ENCODE measurements at regions not wholly inside any gene's neighbourhood (a gene's known extent, or its start where the extent isn't known, plus 50 kb on each side); places are given as distances from the start of the nearest gene placed in this dataset.

GRCh38 chr18:60875957-60876507, 457.2 kb upstream of the CDH20 start:
- no peak for TF ChIP-seq CTCF (IDR thresholded peaks at IDR 0.05; ENCODE audit: low read length)
- TF ChIP-seq EZH2 (IDR thresholded peaks at IDR 0.05; ENCODE audit: borderline replicate concordance, low read length): no peak
- H3K36me3 ChIP-seq (ENCODE audit: insufficient read depth, low read length): no peaks in the 10 kb centered on the region
- no peak overlapping the region for H3K9ac ChIP-seq (ENCODE audit: low read length)
- H2AFZ ChIP-seq (ENCODE audit: low read length): no peak overlapping the region
- peaks cover 80% of the 10 kb centered on the region for H3K4me1 ChIP-seq (ENCODE audit: insufficient read depth, low read length, severe bottlenecking)
- H3K4me3 ChIP-seq (ENCODE audit: low read depth, low read length, poor library complexity, severe bottlenecking): no peak overlapping the region
- H3K27me3 ChIP-seq (ENCODE audit: insufficient read depth, low read length): no peaks in the 10 kb centered on the region
- H3K9me2 ChIP-seq (ENCODE audit: low read depth, low read length): no peaks in the 10 kb centered on the region
- no peak overlapping the region for H3K4me2 ChIP-seq (ENCODE audit: low read length)
- H4K20me1 ChIP-seq (ENCODE audit: insufficient read depth, low read length): no peaks in the 10 kb centered on the region
- no peaks in the 10 kb centered on the region for H3K9me3 ChIP-seq (ENCODE audit: low read length)
- peak overlapping the region; percentile 57 for H3K27ac ChIP-seq (ENCODE audit: low read depth, low read length, poor library complexity, severe bottlenecking)
- H3K79me2 ChIP-seq (ENCODE audit: insufficient read depth, low read length): no peaks in the 10 kb centered on the region
- no peaks in the 10 kb centered on the region for H3F3A ChIP-seq (ENCODE audit: insufficient read depth, low read length)

GRCh38 chr18:60880184-60880583, 453.0 kb upstream of the CDH20 start:
- Histone ChIP-seq H3K9me3 (ENCODE audit: low read length) (no peaks in the 10 kb centered on the region), H4K20me1 (ENCODE audit: insufficient read depth, low read length) (no peaks in the 10 kb centered on the region), H3K4me1 (ENCODE audit: insufficient read depth, low read length, severe bottlenecking) (peaks cover 96% of the 10 kb centered on the region), H2AFZ (ENCODE audit: low read length) (no peak overlapping the region), H3K27ac (ENCODE audit: low read depth, low read length, poor library complexity, severe bottlenecking) (peak overlapping the region; percentile 99), H3K4me2 (ENCODE audit: low read length) (peak overlapping the region; percentile 48), H3K36me3 (ENCODE audit: insufficient read depth, low read length) (no peaks in the 10 kb centered on the region), H3F3A (ENCODE audit: insufficient read depth, low read length) (no peaks in the 10 kb centered on the region), H3K9me2 (ENCODE audit: low read depth, low read length) (no peaks in the 10 kb centered on the region), H3K9ac (ENCODE audit: low read length) (peak overlapping the region; percentile 62), H3K4me3 (ENCODE audit: low read depth, low read length, poor library complexity, severe bottlenecking) (peak overlapping the region; percentile 5), H3K79me2 (ENCODE audit: insufficient read depth, low read length) (no peaks in the 10 kb centered on the region), H3K27me3 (ENCODE audit: insufficient read depth, low read length) (no peaks in the 10 kb centered on the region)
- no peak for TF ChIP-seq EZH2 (IDR thresholded peaks at IDR 0.05; ENCODE audit: borderline replicate concordance, low read length)
- TF ChIP-seq CTCF (IDR thresholded peaks at IDR 0.05; ENCODE audit: low read length): no peak

- no peaks in the 10 kb centered on the region for H3K9me3 ChIP-seq (ENCODE audit: low read length)
These were observed 449.6 kb upstream of the CDH20 start for GRCh38 chr18:60883587-60883986.

More at GRCh38 chr18:60883587-60883986, 449.6 kb upstream of the CDH20 start:
- no peak overlapping the region for H3K4me2 ChIP-seq (ENCODE audit: low read length)
- no peak overlapping the region for H2AFZ ChIP-seq (ENCODE audit: low read length)
- H4K20me1 ChIP-seq (ENCODE audit: insufficient read depth, low read length): no peaks in the 10 kb centered on the region
- no peak overlapping the region for H3K4me3 ChIP-seq (ENCODE audit: low read depth, low read length, poor library complexity, severe bottlenecking)
- H3K4me1 ChIP-seq (ENCODE audit: insufficient read depth, low read length, severe bottlenecking): peaks cover 96% of the 10 kb centered on the region
- no peak for TF ChIP-seq EZH2 (IDR thresholded peaks at IDR 0.05; ENCODE audit: borderline replicate concordance, low read length)
- no peak for TF ChIP-seq CTCF (IDR thresholded peaks at IDR 0.05; ENCODE audit: low read length)
- no peaks in the 10 kb centered on the region for H3K9me2 ChIP-seq (ENCODE audit: low read depth, low read length)
- no peaks in the 10 kb centered on the region for H3F3A ChIP-seq (ENCODE audit: insufficient read depth, low read length)
- H3K9ac ChIP-seq (ENCODE audit: low read length): no peak overlapping the region; the same call in 1 of the 2 replicates
- H3K79me2 ChIP-seq (ENCODE audit: insufficient read depth, low read length): no peaks in the 10 kb centered on the region
- H3K36me3 ChIP-seq (ENCODE audit: insufficient read depth, low read length): no peaks in the 10 kb centered on the region
- H3K27ac ChIP-seq (ENCODE audit: low read depth, low read length, poor library complexity, severe bottlenecking): peak overlapping the region; percentile 99
- H3K27me3 ChIP-seq (ENCODE audit: insufficient read depth, low read length): no peaks in the 10 kb centered on the region

Data from OCI-LY1 (cell line).